IMR-90 (cell line): ENCODE measurements at regions not wholly inside any gene's neighbourhood (a gene's known extent, or its start where the extent isn't known, plus 50 kb on each side); places are given as distances from the start of the nearest gene placed in this dataset.

ENCODE experiments used
- ATAC-seq: fragments of 200-7000 bp; cut with Tn5 transposase; 2 replicates; pipeline ENCODE4 v1.9.1; 2020; ENCODE audit warnings: low read depth, mild to moderate bottlenecking, moderate library complexity
- BruUV-seq: library from RNA; stranded (reverse); fragments of 400-500 nt; replicated peaks from 2 replicates; lab custom pipeline; 2021; lab: Mats Ljungman, UMichigan
- CTCF ChIA-PET: fragments of 300-600 bp; formaldehyde crosslinking; extraction: SDS; loops from one replicate; lab custom pipeline; 2021; ENCODE audit warnings: antibody characterized with exemption; lab: Yijun Ruan, JAX
- POLR2A ChIA-PET: fragments of 300-600 bp; sonication (Branson Sonifier 250); formaldehyde crosslinking; loops from one replicate; lab custom pipeline; 2022; ENCODE audit warnings: antibody characterized with exemption; ENCODE audit not compliant: unreplicated experiment; lab: Charles Lee
- DNase-seq: peaks from one replicate; pipeline ENCODE4 v3.0.0; 2013
- H2AFZ ChIP-seq: replicated peaks from 2 replicates; pipeline ENCODE3; 2013; ENCODE audit warnings: low read length, mild to moderate bottlenecking; ENCODE audit not compliant: poor library complexity
- H2AK5ac ChIP-seq: 2 replicates; pipeline ENCODE4 v1.6.1; 2013; ENCODE audit warnings: low read depth, low read length, inconsistent platforms
- H2AK9ac ChIP-seq: replicated peaks from 2 replicates; pipeline ENCODE3; 2013; ENCODE audit warnings: mild to moderate bottlenecking, low read depth, low read length, moderate library complexity; ENCODE audit not compliant: poor library complexity
- H2BK120ac ChIP-seq: 2 replicates; pipeline ENCODE4 v1.6.1; 2013; ENCODE audit warnings: low read depth, low read length, inconsistent platforms
- H2BK15ac ChIP-seq: 3 replicates; pipeline ENCODE4 v1.6.1; 2013; ENCODE audit warnings: low read depth, low read length, inconsistent platforms
- H2BK20ac ChIP-seq: 2 replicates; pipeline ENCODE4 v1.6.1; 2013; ENCODE audit warnings: low read depth, mild to moderate bottlenecking, inconsistent platforms, low read length, moderate library complexity
- H2BK5ac ChIP-seq: 2 replicates; pipeline ENCODE4 v1.6.1; 2013; ENCODE audit warnings: mild to moderate bottlenecking, low read depth, low read length, inconsistent platforms; ENCODE audit not compliant: poor library complexity, severe bottlenecking
- H3K14ac ChIP-seq: replicated peaks from 2 replicates; pipeline ENCODE4 v1.6.1; 2013; ENCODE audit warnings: low read depth, low read length, inconsistent platforms
- H3K18ac ChIP-seq: 2 replicates; pipeline ENCODE4 v1.6.1; 2013; ENCODE audit warnings: low read depth, low read length, control low read depth
- H3K23ac ChIP-seq: 2 replicates; pipeline ENCODE4 v1.6.1; 2013; ENCODE audit warnings: low read depth, low read length, inconsistent platforms
- H3K27ac ChIP-seq: 2 replicates; pipeline ENCODE4 v1.5.1; 2013; ENCODE audit warnings: mild to moderate bottlenecking, control low read depth, low read length; ENCODE audit not compliant: insufficient read depth
- H3K27me3 ChIP-seq: 2 replicates; pipeline ENCODE4 v1.6.1; 2013; ENCODE audit warnings: low read length; ENCODE audit not compliant: control insufficient read depth, insufficient read depth
- H3K36me3 ChIP-seq: 2 replicates; pipeline ENCODE4 v1.6.1; 2013; ENCODE audit warnings: low read length, mixed read lengths; ENCODE audit not compliant: control insufficient read depth, insufficient read depth
- H3K4ac ChIP-seq: 2 replicates; pipeline ENCODE4 v1.6.1; 2013; ENCODE audit warnings: low read depth, low read length, inconsistent platforms
- H3K4me1 ChIP-seq: 2 replicates; pipeline ENCODE4 v1.6.1; 2013; ENCODE audit warnings: low read length, mixed read lengths; ENCODE audit not compliant: control insufficient read depth, insufficient read depth
- H3K4me2 ChIP-seq: 2 replicates; pipeline ENCODE4 v1.6.1; 2013; ENCODE audit warnings: low read depth, mild to moderate bottlenecking, control low read depth, low read length, moderate library complexity
- H3K4me3 ChIP-seq: 2 replicates; pipeline ENCODE4 v1.5.1; 2013; ENCODE audit warnings: low read depth, mild to moderate bottlenecking, control low read depth, low read length, moderate library complexity; ENCODE audit not compliant: insufficient read depth
- H3K56ac ChIP-seq: 2 replicates; pipeline ENCODE4 v1.6.1; 2013; ENCODE audit warnings: low read length, inconsistent platforms; ENCODE audit not compliant: insufficient read depth; ENCODE audit errors: extremely low read depth
- H3K79me1 ChIP-seq, 2 experiments: 2 replicates each; pipeline ENCODE4 v1.6.1; 2013; ENCODE audit warnings: low read length in 2 of 2, inconsistent platforms in 1 of 2, low read depth in 1 of 2
- H3K9ac ChIP-seq: 2 replicates; pipeline ENCODE4 v1.6.1; 2013; ENCODE audit warnings: low read depth, low read length, control low read depth
- H3K9me1 ChIP-seq: 2 replicates; pipeline ENCODE4 v1.6.1; 2013; ENCODE audit warnings: low read length, inconsistent platforms; ENCODE audit not compliant: insufficient read depth
- H3K9me3 ChIP-seq: 2 replicates; pipeline ENCODE4 v1.6.1; 2013; ENCODE audit warnings: low read length; ENCODE audit not compliant: control insufficient read depth, insufficient read depth
- H4K20me1 ChIP-seq: 2 replicates; pipeline ENCODE4 v1.6.1; 2013; ENCODE audit warnings: low read length, inconsistent platforms; ENCODE audit not compliant: insufficient read depth
- H4K5ac ChIP-seq: 2 replicates; pipeline ENCODE4 v1.6.1; 2013; ENCODE audit warnings: mild to moderate bottlenecking, low read depth, low read length, control low read depth
- H4K8ac ChIP-seq, 2 experiments: 2 replicates each; pipeline ENCODE4 v1.6.1; 2013; ENCODE audit warnings: low read depth in 2 of 2, low read length in 2 of 2, control low read depth in 1 of 2, inconsistent platforms in 1 of 2
- H4K91ac ChIP-seq: 2 replicates; pipeline ENCODE4 v1.6.1; 2013; ENCODE audit warnings: low read depth, low read length, inconsistent platforms; ENCODE audit not compliant: insufficient read depth
- BHLHE40 ChIP-seq: fragments of 150-350 bp; IDR thresholded peaks from 2 replicates; pipeline ENCODE4 v1.6.1; 2016; ENCODE audit warnings: mild to moderate bottlenecking, low read depth, low read length
- CEBPB ChIP-seq: IDR thresholded peaks from 2 replicates; pipeline ENCODE4 v1.6.1; 2012; ENCODE audit warnings: low read depth, low read length, improper control_type of control experiment
- CHD1 ChIP-seq: IDR thresholded peaks from 2 replicates; pipeline ENCODE4 v1.6.1; 2012; ENCODE audit warnings: low read depth, low read length, improper control_type of control experiment
- ELK1 ChIP-seq: fragments of 150-350 bp; IDR thresholded peaks from 2 replicates; pipeline ENCODE4 v1.6.1; 2016; ENCODE audit warnings: low read depth, mild to moderate bottlenecking, low read length, moderate library complexity, borderline replicate concordance
- FOS ChIP-seq: fragments of 150-350 bp; IDR thresholded peaks from 2 replicates; pipeline ENCODE4 v1.6.1; 2016; ENCODE audit warnings: low read depth, low read length
- MAFK ChIP-seq: IDR thresholded peaks from 2 replicates; pipeline ENCODE4 v1.6.1; 2012; ENCODE audit warnings: low read depth, low read length, improper control_type of control experiment
- MAZ ChIP-seq: IDR thresholded peaks from 2 replicates; pipeline ENCODE4 v1.6.1; 2012; ENCODE audit warnings: low read depth, mild to moderate bottlenecking, low read length, improper control_type of control experiment, moderate library complexity, borderline replicate concordance
- MXI1 ChIP-seq: IDR thresholded peaks from 2 replicates; pipeline ENCODE4 v1.6.1; 2012; ENCODE audit warnings: low read depth, mild to moderate bottlenecking, low read length, moderate library complexity, borderline replicate concordance
- NFE2L2 ChIP-seq: fragments of 150-350 bp; IDR thresholded peaks from 2 replicates; pipeline ENCODE4 v1.6.1; 2016; ENCODE audit warnings: low read depth, mild to moderate bottlenecking, low read length
- POLR2A ChIP-seq: IDR thresholded peaks from 2 replicates; pipeline ENCODE4 v1.6.1; 2012; ENCODE audit warnings: mild to moderate bottlenecking, low read depth, low read length
- RCOR1 ChIP-seq: IDR thresholded peaks from 2 replicates; pipeline ENCODE4 v1.6.1; 2012; ENCODE audit warnings: mild to moderate bottlenecking, low read length, improper control_type of control experiment; ENCODE audit not compliant: insufficient replicate concordance
- RFX5 ChIP-seq: IDR thresholded peaks from 2 replicates; pipeline ENCODE4 v1.8.0; 2012; ENCODE audit warnings: low read depth, mild to moderate bottlenecking, low read length, moderate library complexity
- WGBS, 2 experiments: methylation state at CpG; one replicate each; pipeline versions ENCODE4 v1.1.5 to v1.1.7; 2013; ENCODE audit warnings: missing lambda C conversion rate in 2 of 2; ENCODE audit not compliant: insufficient read length in 1 of 2; ENCODE audit errors: extremely low coverage in 2 of 2; 5-methylcytosine and 5-hydroxymethylcytosine counted together
- dilution Hi-C: fragments of 300-500 bp; cut with HindIII; formaldehyde crosslinking; loops from one replicate; pipeline ENCODE4 v1.14.3; 2018; ENCODE audit warnings: low sequenced_read_pairs; ENCODE audit not compliant: unreplicated experiment
- in situ Hi-C: fragments of 300-500 bp; cut with MboI; formaldehyde crosslinking; loops from 3 replicates; pipeline ENCODE4 v1.14.3; 2019; ENCODE audit warnings: low sequenced_read_pairs, inconsistent platforms, mixed read lengths
- intact Hi-C: fragments of 100-400 bp; cut with micrococcal nuclease; formaldehyde crosslinking; loops from 2 replicates; pipeline ENCODE4 v1.10.0; 2022
- TF ChIP-seq, protein P1 (sequence below): conservative IDR thresholded peaks from 2 replicates; pipeline ENCODE4 v1.5.1; 2012; ENCODE audit warnings: mild to moderate bottlenecking, low read depth, low read length, improper control_type of control experiment

DNA sequence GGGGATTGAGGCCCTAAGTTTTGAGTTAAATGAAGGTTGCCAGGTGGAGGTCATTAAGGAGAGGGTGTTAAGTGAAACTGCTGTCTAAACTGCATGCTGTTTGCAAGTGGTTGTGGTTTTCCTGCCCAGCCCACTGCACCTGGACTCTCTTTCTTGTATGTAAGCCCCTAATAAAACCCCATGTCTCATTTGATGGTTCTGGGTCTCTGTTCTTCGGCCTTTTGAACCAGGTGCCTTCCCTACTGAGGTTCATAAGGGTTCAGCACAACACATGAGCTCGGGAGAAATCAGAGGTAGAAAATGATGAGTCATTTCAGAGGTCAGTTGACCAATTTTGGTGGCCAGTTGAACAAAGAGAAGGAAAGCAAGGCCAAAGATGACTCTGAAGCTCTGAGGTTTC, 382.5 kb downstream of the RPS29 start:
- intact Hi-C loops, result no loop called here
- H2AFZ ChIP-seq, result no peak overlapping the region

More for the DNA sequence above, 382.5 kb downstream of the RPS29 start:
- POLR2A ChIA-PET, result no interaction called here
- H3K14ac ChIP-seq, result no peak overlapping the region
- no peak overlapping the region for H2BK20ac ChIP-seq
- TF ChIP-seq MXI1 (no peak), FOS (no peak), BHLHE40 (no peak), ELK1 (no peak), CHD1 (no peak), POLR2A (no peak), RFX5 (no peak), CEBPB (no peak), NFE2L2 (no peak), MAZ (no peak), MAFK (no peak), RCOR1 (no peak)
- TF ChIP-seq, protein P1, sequence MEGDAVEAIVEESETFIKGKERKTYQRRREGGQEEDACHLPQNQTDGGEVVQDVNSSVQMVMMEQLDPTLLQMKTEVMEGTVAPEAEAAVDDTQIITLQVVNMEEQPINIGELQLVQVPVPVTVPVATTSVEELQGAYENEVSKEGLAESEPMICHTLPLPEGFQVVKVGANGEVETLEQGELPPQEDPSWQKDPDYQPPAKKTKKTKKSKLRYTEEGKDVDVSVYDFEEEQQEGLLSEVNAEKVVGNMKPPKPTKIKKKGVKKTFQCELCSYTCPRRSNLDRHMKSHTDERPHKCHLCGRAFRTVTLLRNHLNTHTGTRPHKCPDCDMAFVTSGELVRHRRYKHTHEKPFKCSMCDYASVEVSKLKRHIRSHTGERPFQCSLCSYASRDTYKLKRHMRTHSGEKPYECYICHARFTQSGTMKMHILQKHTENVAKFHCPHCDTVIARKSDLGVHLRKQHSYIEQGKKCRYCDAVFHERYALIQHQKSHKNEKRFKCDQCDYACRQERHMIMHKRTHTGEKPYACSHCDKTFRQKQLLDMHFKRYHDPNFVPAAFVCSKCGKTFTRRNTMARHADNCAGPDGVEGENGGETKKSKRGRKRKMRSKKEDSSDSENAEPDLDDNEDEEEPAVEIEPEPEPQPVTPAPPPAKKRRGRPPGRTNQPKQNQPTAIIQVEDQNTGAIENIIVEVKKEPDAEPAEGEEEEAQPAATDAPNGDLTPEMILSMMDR, result no peak
- no peak overlapping the region for H3K4ac ChIP-seq
- in situ Hi-C loops, result no loop called here
- no peak overlapping the region for H3K9ac ChIP-seq
- no peaks in the 10 kb centered on the region for H3K9me3 ChIP-seq
- no TSS peak for BruUV-seq
- H2BK120ac ChIP-seq, result no peak overlapping the region
- no peaks in the 10 kb centered on the region for H3K79me1 ChIP-seq
- H3K23ac ChIP-seq, result no peak overlapping the region
- no peaks in the 10 kb centered on the region for H3K27me3 ChIP-seq
- no peaks in the 10 kb centered on the region for H3K9me1 ChIP-seq
- no peaks in the 10 kb centered on the region for H3K4me1 ChIP-seq
- no peak overlapping the region for H3K27ac ChIP-seq
- no peak overlapping the region for H4K91ac ChIP-seq
- CTCF ChIA-PET, result no interaction called here
- H3K4me3 ChIP-seq, result no peak overlapping the region
- no peak for ATAC-seq
- H2AK9ac ChIP-seq, result no peak overlapping the region
- H2AK5ac ChIP-seq, result no peak overlapping the region
- H3K36me3 ChIP-seq, result no peaks in the 10 kb centered on the region
- no peak overlapping the region for H3K18ac ChIP-seq
- no peaks in the 10 kb centered on the region for H4K20me1 ChIP-seq
- no peak overlapping the region for H2BK15ac ChIP-seq
- no peak overlapping the region for H2BK5ac ChIP-seq
- no peak overlapping the region for H4K5ac ChIP-seq
- H4K8ac ChIP-seq, result no peak overlapping the region
- no peak for DNase-seq
- dilution Hi-C loops, result no loop called here
- WGBS, 2 experiments, result 0% methylated on average over 1 of the region's 2 CpGs; no CpG with 5 or more reads in 1 of the 2 experiments
- H3K56ac ChIP-seq, result no peak overlapping the region
- H3K4me2 ChIP-seq, result no peak overlapping the region
